Mucosa of descending colon (tissue), 3 donors: ENCODE measurements at regions not wholly inside any gene's neighbourhood (a gene's known extent, or its start where the extent isn't known, plus 50 kb on each side); places are given as distances from the start of the nearest gene placed in this dataset.
A peak's percentile ranks its signal among the peaks of the same experiment; 100 is the strongest.

Experiments used
- ATAC-seq: fragments of 200-7000 bp; cut with Tn5 transposase; one replicate; pipeline ENCODE4 v1.9.1; 2020; ENCODE audit warnings: mild to moderate bottlenecking, moderate library complexity
- DNase-seq, 3 donors: peaks; one replicate each; pipeline ENCODE4 v3.0.0-alpha.2; 2020
- H3K36me3 ChIP-seq: fragments of 200-600 bp; one replicate; pipeline ENCODE4 v1.8.0; 2021; ENCODE audit warnings: low read depth, mild to moderate bottlenecking
- H3K4me1 ChIP-seq: fragments of 200-600 bp; one replicate; pipeline ENCODE4 v1.8.0; 2021; ENCODE audit warnings: low read depth, mild to moderate bottlenecking
- H3K4me3 ChIP-seq: fragments of 200-600 bp; one replicate; pipeline ENCODE4 v1.8.0; 2021; ENCODE audit warnings: mild to moderate bottlenecking
- H3K9me3 ChIP-seq: fragments of 200-600 bp; one replicate; pipeline ENCODE4 v1.8.0; 2021; ENCODE audit warnings: mild to moderate bottlenecking
- CTCF ChIP-seq: fragments of 200-600 bp; IDR thresholded peaks from one replicate; pipeline ENCODE4 v1.8.0; 2022; ENCODE audit warnings: antibody characterized with exemption, mild to moderate bottlenecking
- intact Hi-C, 2 donors: fragments of 100-400 bp; cut with DNase I in 1 of 2; cut with micrococcal nuclease in 1 of 2; formaldehyde crosslinking; loops; one replicate each; pipeline versions ENCODE4 v1.11.0 to v1.11.1; 2022; cut with DNase I, micrococcal nuclease
- donor health status: DM: no; HTN: no; CAD: no; lungs with moderate emphysema.
- donor health status: DM: no; HTN: no; CAD: no.
- donor health status: DM: no; HTN: yes; CAD: no.

- H3K9me3 ChIP-seq, result no peaks in the 10 kb centered on the region
- peak; percentile 42 to 77 (median 42) for DNase-seq
- intact Hi-C loops, result no loop called here
- no peaks in the 10 kb centered on the region for H3K36me3 ChIP-seq
- peak; percentile 86 for ATAC-seq
- TF ChIP-seq CTCF, result no peak
- H3K4me3 ChIP-seq, result no peak overlapping the region
- H3K4me1 ChIP-seq, result no peaks in the 10 kb centered on the region
Observed at GRCh38 chr5:56588636-56589480, 226.5 kb upstream of the MAP3K1 start.

- intact Hi-C loops, result no loop called here
- TF ChIP-seq CTCF, result no peak
- no peak for ATAC-seq
- Histone ChIP-seq H3K4me1 (no peaks in the 10 kb centered on the region), H3K9me3 (no peaks in the 10 kb centered on the region), H3K4me3 (no peak overlapping the region), H3K36me3 (no peaks in the 10 kb centered on the region)
- DNase-seq, result no peak
Observed at GRCh38 chr5:56588131-56588487, 227.2 kb upstream of the MAP3K1 start.

GRCh38 chr5:56587381-56588130 lies 227.8 kb upstream of the MAP3K1 start:
- intact Hi-C loops, result no loop called here
- no peak for TF ChIP-seq CTCF

GRCh38 chr5:56585999-56586691 lies 229.2 kb upstream of the MAP3K1 start:
- ATAC-seq, result peak; percentile 30
- TF ChIP-seq CTCF, result no peak
- intact Hi-C loops, result no loop called here
- H3K4me1 ChIP-seq, result no peaks in the 10 kb centered on the region
- DNase-seq, result peak in 1 of 3 donors; percentile 13
- no peaks in the 10 kb centered on the region for H3K9me3 ChIP-seq
- no peaks in the 10 kb centered on the region for H3K36me3 ChIP-seq
- H3K4me3 ChIP-seq, result no peak overlapping the region

More at GRCh38 chr5:56587381-56588130, 227.8 kb upstream of the MAP3K1 start:
- H3K4me3 ChIP-seq, result no peak overlapping the region
- no peaks in the 10 kb centered on the region for H3K9me3 ChIP-seq
- ATAC-seq (no peak), DNase-seq (no peak)
- H3K36me3 ChIP-seq, result no peaks in the 10 kb centered on the region
- H3K4me1 ChIP-seq, result no peaks in the 10 kb centered on the region

- no peaks in the 10 kb centered on the region for H3K36me3 ChIP-seq
- DNase-seq, result no peak
- intact Hi-C loops, result no loop called here
- no peaks in the 10 kb centered on the region for H3K4me1 ChIP-seq
- H3K9me3 ChIP-seq, result no peaks in the 10 kb centered on the region
- TF ChIP-seq CTCF, result no peak
- no peak for ATAC-seq
- H3K4me3 ChIP-seq, result no peak overlapping the region
Observed at GRCh38 chr5:56585461-56585860, 229.9 kb upstream of the MAP3K1 start.
